D341Med (cell line): ENCODE measurements at regions not wholly inside any gene's neighbourhood (a gene's known extent, or its start where the extent isn't known, plus 50 kb on each side); places are given as distances from the start of the nearest gene placed in this dataset.
A peak's percentile ranks its signal among the peaks of the same experiment; 100 is the strongest.

Experiments
- DNase-seq: peaks from one replicate; pipeline ENCODE4 v3.0.0; 2012; ENCODE audit warnings: low spot score

DNA sequence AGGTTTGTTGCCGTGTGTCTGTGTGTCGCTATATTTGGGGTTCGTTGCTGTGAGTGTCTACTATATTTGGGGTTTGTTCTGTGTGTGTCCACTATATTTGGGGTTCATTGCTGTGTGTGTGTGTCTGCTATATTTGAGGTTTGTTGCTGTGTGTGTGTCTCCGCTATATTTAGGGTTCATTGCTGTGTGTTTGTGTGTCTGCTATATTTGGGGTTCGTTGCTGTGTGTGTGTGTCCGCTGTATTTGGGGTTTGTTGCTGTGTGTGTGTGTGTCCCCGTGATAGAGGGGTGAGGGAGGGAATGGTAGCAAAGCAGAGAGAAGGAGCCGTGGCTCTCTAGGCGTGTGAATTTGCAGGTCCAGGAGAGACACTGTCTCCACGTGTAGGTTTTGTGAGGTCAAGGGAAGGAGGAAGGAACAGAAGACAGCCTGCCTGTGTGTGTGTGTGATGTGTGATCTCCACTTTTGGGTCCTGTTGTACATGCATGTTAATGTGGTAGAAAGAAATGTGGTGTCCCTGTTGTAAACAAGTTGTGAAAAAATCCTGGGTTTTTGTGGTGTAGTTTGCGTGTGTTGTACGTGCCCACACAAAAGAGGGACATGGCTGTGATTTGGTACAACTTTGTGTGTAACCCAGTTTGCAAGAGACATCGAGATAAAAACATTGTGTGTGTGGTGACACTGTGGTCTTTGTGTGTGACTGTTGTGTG, 56.3 kb upstream of the ECE1 start:
- no peak for DNase-seq

- DNase-seq, result peak; percentile 48
Measured at GRCh38 chr1:21344750-21345443, 54.6 kb upstream of the ECE1 start.

- no peak for DNase-seq
Measured at GRCh38 chr1:21344098-21344749, 54.0 kb upstream of the ECE1 start.

DNA sequence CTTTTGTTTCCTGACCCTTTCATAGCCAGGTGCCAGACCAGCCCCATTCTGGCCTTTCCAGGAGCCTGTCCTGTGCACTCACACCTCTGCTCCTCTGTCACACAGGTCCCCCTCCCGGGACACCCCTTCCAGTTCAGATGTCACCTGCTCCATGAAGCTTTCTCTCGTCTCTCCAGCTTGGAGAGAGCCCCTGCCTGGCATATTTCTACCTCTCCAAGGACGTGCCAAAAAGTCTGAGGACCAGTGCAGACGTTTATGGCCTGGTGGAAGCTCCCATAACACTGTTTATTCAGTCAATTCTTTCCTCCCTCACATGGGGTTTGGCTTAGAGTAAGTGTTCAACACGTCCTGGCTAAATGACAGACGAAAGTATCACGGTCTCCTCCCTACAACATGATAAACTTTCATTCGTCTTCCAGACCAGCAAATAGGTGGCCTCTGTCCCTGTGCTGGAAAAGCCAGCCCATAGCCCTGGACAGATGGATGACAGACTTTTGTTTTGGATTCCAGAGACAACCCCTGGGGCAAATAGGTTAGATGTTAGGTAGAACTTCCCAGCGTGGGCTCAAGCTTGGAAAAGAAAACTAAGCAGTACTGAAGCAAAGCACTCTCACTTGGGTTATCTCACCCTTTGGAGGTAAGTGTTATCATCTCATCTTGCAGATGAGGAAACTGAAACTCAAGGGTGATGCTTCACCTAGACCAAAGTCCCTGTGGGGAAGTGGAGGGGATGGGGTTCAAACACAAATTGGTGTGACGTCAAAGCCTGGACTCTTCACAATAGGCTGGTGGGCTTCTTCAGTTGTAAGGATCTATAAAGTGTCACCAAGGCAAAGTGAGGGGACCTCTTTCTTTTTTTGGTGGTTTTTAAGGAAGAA, 52.9 kb upstream of the ECE1 start:
- DNase-seq, result no peak

DNA sequence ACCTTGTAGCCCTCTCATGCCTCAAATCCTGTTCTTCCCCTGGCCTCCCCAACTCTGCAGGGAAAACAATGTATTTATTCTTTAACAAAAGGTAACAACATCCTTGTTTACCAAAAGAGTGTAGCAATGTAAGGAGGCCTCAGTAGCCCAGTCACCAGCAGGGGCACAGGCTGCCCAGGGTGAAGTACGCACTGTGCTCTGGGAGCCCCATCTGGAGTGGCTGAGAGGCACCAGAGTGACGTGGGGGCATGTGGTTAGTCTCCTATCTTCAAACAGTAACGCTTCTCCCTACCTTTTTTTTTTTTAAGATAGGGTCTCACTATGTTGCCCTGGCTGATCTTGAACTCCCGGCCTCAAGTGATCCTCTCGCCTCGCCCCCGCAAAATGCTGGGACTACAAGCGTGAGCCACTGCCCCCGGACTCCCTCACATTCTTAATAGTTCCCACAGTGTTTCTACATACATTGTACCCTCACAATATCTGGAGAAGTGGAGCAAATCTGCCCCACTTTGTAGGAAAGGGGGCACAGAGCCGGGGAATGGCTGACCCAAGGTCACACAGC, 51.3 kb upstream of the ECE1 start:
- DNase-seq, result no peak

DNA sequence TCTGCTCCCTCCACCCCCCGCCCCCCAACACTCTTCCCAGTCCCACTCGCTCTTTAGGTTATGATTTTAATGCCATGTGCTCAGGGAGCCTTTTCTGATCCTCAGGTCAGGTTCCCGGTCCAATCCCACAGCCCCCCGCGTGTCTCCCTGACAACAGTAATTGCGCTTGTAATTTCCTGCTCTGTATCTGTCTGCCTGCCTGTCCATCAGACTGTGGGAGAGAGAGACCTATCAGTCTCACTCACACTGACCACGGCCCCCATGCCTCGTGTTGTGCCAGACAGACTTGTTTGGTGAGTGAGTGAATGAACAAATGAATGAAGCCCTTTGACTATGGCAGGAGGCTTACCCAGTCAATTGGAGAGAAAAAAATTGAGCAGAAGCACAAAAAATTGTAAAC, 50.8 kb upstream of the ECE1 start:
- DNase-seq, result no peak

DNA sequence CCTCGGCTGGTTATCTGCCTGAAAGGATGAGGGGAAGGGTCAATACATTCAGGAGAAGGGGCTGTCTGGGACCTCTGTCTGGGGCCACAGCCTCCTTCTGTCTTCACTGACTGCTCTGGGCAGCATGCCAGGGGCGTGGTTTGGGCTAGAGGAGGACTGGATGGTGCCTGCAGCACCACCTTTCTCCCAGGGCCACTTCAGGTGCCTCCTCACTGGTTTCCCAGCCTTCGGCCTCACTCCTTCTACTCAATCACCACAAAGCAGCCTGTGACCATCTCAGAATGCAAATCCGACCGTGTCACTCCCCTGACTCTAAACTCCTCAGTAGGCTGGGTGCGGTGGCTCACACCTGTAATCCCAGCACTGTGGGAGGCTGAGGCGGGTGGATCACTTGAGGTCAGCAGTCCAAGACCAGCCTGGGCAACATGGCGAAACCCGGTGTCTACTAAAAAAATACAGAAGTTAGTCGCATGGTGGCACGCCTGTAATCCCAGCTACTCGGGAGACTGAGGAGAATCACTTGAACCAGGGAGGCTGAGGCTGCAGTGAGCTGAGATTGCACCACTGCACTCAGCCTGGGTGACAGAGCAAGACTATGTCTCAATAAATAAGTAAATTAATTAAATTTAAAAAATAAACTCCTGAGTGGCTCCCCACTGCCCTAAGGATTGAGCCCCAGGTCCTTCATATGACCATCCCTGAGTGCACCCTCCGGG, 50.1 kb upstream of the ECE1 start:
- DNase-seq, result no peak
